GM23338 (cell line): ENCODE measurements at regions not wholly inside any gene's neighbourhood (a gene's known extent, or its start where the extent isn't known, plus 50 kb on each side); places are given as distances from the start of the nearest gene placed in this dataset.

Experiments
- POLR2AphosphoS5 ChIP-seq: IDR thresholded peaks from 2 replicates; pipeline ENCODE4 v1.6.1; 2016; ENCODE audit warnings: antibody characterized with exemption, low read depth
- REST ChIP-seq: IDR thresholded peaks from one replicate; pipeline ENCODE4 v1.6.1; 2018; ENCODE audit warnings: antibody characterized with exemption; ENCODE audit not compliant: unreplicated experiment
- ZNF331 ChIP-seq: fragments of 250-450 bp; sonication (Bioruptor Pico); IDR thresholded peaks from 2 replicates; pipeline ENCODE4 v1.5.0; 2020; ENCODE audit warnings: low read depth, mild to moderate bottlenecking, moderate library complexity
- TF ChIP-seq, protein P1 (sequence below), 2 experiments: fragments of 200-600 bp in 1 of 2; sonication (generic) in 1 of 2; conservative IDR thresholded peaks; 2 replicates each; pipeline versions ENCODE4 v1.5.1 to v1.6.1; 2016 to 2017; ENCODE audit warnings: antibody characterized with exemption in 2 of 2, low read depth in 2 of 2, mild to moderate bottlenecking in 2 of 2, moderate library complexity in 1 of 2
- TF ChIP-seq, protein P2 (sequence below): IDR thresholded peaks from 2 replicates; pipeline ENCODE4 v1.6.1; 2016; ENCODE audit warnings: antibody characterized with exemption

- TF ChIP-seq, protein P1, sequence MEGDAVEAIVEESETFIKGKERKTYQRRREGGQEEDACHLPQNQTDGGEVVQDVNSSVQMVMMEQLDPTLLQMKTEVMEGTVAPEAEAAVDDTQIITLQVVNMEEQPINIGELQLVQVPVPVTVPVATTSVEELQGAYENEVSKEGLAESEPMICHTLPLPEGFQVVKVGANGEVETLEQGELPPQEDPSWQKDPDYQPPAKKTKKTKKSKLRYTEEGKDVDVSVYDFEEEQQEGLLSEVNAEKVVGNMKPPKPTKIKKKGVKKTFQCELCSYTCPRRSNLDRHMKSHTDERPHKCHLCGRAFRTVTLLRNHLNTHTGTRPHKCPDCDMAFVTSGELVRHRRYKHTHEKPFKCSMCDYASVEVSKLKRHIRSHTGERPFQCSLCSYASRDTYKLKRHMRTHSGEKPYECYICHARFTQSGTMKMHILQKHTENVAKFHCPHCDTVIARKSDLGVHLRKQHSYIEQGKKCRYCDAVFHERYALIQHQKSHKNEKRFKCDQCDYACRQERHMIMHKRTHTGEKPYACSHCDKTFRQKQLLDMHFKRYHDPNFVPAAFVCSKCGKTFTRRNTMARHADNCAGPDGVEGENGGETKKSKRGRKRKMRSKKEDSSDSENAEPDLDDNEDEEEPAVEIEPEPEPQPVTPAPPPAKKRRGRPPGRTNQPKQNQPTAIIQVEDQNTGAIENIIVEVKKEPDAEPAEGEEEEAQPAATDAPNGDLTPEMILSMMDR (conservative IDR thresholded peaks at IDR 0.05; ENCODE audit: low read depth in 2 of 2) = no peak
- TF ChIP-seq REST = no peak
- no peak for TF ChIP-seq POLR2AphosphoS5
- TF ChIP-seq, protein P2, sequence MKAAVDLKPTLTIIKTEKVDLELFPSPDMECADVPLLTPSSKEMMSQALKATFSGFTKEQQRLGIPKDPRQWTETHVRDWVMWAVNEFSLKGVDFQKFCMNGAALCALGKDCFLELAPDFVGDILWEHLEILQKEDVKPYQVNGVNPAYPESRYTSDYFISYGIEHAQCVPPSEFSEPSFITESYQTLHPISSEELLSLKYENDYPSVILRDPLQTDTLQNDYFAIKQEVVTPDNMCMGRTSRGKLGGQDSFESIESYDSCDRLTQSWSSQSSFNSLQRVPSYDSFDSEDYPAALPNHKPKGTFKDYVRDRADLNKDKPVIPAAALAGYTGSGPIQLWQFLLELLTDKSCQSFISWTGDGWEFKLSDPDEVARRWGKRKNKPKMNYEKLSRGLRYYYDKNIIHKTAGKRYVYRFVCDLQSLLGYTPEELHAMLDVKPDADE = no peak
- no peak for TF ChIP-seq ZNF331 (CRISPR knock-in tag)
These were observed 424.6 kb upstream of the SEMA6D start for GRCh38 chr15:47292638-47293190.
